ENCODE measurements at regions not wholly inside any gene's neighbourhood (a gene's known extent, or its start where the extent isn't known, plus 50 kb on each side); places are given as distances from the start of the nearest gene placed in this dataset.

DNA sequence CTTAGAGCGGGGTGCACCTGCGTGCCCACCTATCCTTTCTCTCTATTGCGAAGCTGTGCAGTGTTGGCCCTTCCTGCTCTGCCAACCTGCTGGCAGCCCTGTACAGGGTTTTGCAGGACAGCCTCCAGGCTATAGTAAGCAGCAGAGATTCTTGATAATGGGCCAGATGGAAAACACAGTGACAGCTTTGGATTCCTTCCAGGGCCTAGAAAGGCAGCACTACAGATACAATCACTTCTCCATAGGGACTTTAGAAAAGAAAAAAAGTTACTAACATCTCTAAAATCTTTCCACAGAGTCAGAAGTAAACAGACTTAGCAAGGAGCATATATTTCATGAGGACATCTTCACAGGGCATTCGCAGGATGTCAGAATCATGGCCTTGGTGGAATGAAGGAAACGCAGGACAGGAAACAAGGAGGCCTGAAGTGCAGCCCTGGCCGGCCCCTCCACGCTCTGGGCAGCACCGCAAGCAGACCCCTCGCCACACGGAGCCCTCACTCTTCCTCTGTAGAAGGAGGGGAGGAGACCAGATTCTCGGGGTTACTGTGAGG, 172.1 kb upstream of the GAS1 start:
- Histone ChIP-seq H3K36me3 (ENCODE audit: control insufficient read depth in 3 of 3, insufficient read depth in 2 of 3, low read depth in 1 of 3, low read length in 3 of 3) (no peaks in the 10 kb centered on the region), H3K27ac (ENCODE audit: low read depth in 1 of 3, low read length in 2 of 3) (no peak overlapping the region), H3K9me3 (ENCODE audit: control insufficient read depth in 2 of 2, insufficient read depth in 1 of 2, low read depth in 1 of 2, low read length in 1 of 2) (no peaks in the 10 kb centered on the region), H3K4me1 (ENCODE audit: control insufficient read depth in 3 of 3, insufficient read depth in 2 of 3, low read depth in 1 of 3, low read length in 2 of 3) (no peaks in the 10 kb centered on the region), H3K27me3 (ENCODE audit: control insufficient read depth in 3 of 3, insufficient read depth in 3 of 3, low read length in 3 of 3) (no peaks in the 10 kb centered on the region), H3K4me3 (ENCODE audit: low read depth in 1 of 3, low read length in 3 of 3) (no peak overlapping the region)
- FAIRE-seq (no peak), DNase-seq (peak in 1 of 2 donors; percentile 22)
- 61 to 83% (median 78%) methylated on average over 8 to 11 of the region's 11 CpGs for WGBS, 3 donors

DNA sequence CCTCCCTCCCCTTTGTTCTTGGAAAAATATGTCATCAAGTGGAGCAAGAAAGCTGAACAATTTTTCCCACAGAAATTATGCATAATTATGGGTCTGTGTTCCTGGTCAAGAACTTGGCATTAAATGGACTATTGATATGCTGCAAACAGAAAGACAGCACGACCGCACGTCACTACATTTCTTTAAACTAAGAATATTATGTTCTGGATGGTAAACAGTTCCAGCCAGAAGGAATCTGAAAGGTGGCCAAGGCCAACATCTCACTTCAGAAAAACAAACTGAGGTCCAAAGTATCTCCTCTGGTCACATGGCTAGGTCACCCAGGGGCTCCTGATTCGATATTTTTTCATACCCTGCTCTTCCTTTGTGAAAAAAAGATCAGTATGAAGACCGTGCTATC, 173.3 kb upstream of the GAS1 start:
- H3K27me3 ChIP-seq (ENCODE audit: control insufficient read depth in 3 of 3, insufficient read depth in 3 of 3, low read length in 3 of 3): no peaks in the 10 kb centered on the region
- H3K4me1 ChIP-seq (ENCODE audit: control insufficient read depth in 3 of 3, insufficient read depth in 2 of 3, low read depth in 1 of 3, low read length in 2 of 3): no peaks in the 10 kb centered on the region
- no peaks in the 10 kb centered on the region for H3K36me3 ChIP-seq (ENCODE audit: control insufficient read depth in 3 of 3, insufficient read depth in 2 of 3, low read depth in 1 of 3, low read length in 3 of 3)
- FAIRE-seq (no peak), DNase-seq (no peak)
- WGBS, 3 donors: 66 to 76% (median 67%) methylated on average over 5 of the region's 5 CpGs
- no peaks in the 10 kb centered on the region for H3K9me3 ChIP-seq (ENCODE audit: control insufficient read depth in 2 of 2, insufficient read depth in 1 of 2, low read depth in 1 of 2, low read length in 1 of 2)
- no peak overlapping the region for H3K27ac ChIP-seq (ENCODE audit: low read depth in 1 of 3, low read length in 2 of 3)
- no peak overlapping the region for H3K4me3 ChIP-seq (ENCODE audit: low read depth in 1 of 3, low read length in 3 of 3)

DNA sequence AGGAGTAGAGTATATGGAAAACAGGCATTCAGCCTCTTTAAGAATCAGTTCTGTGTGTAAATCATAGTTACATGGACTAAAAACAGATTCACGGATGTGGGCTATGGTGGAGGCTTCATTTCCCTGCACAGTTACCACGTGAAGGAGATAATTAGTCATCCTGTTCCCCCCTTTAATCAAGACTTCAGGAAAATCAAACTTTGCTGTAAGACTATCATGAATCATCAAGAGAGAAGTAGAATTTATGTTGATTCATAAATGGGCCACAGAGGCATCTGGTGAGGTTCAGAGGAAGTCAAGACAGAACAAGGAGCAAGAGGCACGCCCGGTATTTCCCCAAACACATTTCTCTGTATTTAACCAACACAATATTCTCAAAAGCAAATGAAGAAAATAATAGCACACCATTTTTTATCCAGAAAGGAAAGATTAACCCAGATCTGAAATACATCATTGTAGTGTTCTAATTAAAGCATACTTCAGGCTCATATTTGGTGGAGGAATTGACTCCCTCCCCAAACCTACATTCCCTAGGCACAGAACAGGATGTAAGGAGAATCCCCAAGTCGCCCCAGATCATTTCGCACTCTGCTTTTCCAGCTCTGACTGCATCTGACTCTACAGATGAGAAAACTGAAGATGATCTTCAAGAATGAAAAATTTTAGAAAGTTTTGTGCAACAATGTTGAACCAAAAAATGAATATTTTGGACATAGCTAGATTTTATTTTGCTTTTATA, 175.8 kb upstream of the GAS1 start:
- Histone ChIP-seq H3K36me3 (ENCODE audit: control insufficient read depth in 3 of 3, insufficient read depth in 2 of 3, low read depth in 1 of 3, low read length in 3 of 3) (no peaks in the 10 kb centered on the region), H3K27me3 (ENCODE audit: control insufficient read depth in 3 of 3, insufficient read depth in 3 of 3, low read length in 3 of 3) (no peaks in the 10 kb centered on the region), H3K27ac (ENCODE audit: low read depth in 1 of 3, low read length in 2 of 3) (no peak overlapping the region), H3K9me3 (ENCODE audit: control insufficient read depth in 2 of 2, insufficient read depth in 1 of 2, low read depth in 1 of 2, low read length in 1 of 2) (no peaks in the 10 kb centered on the region), H3K4me3 (ENCODE audit: low read depth in 1 of 3, low read length in 3 of 3) (no peak overlapping the region), H3K4me1 (ENCODE audit: control insufficient read depth in 3 of 3, insufficient read depth in 2 of 3, low read depth in 1 of 3, low read length in 2 of 3) (no peaks in the 10 kb centered on the region)
- FAIRE-seq (no peak), DNase-seq (no peak)
- 59 to 70% (median 59%) methylated on average over 6 of the region's 6 CpGs for WGBS, 3 donors

DNA sequence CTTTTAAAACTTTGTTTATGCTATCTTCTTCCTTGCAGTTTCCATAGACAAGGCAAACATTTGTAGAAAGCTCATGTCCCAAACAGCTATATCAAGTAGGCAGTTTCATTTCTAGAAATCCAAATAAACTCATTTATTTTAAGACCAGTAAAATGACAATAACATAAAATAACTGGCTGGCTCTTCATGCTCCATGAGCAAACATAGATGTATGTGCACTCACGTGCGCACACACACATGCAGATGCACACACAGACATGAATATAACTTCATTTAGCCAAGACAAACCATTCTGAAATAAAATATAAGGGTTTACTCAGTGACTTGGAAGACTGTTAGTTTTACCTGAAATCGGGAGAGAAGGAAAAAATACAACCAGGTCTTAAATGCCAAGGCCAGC, 176.5 kb upstream of the GAS1 start:
- Histone ChIP-seq H3K27ac (ENCODE audit: low read depth in 1 of 3, low read length in 2 of 3) (no peak overlapping the region), H3K27me3 (ENCODE audit: control insufficient read depth in 3 of 3, insufficient read depth in 3 of 3, low read length in 3 of 3) (no peaks in the 10 kb centered on the region), H3K4me3 (ENCODE audit: low read depth in 1 of 3, low read length in 3 of 3) (no peak overlapping the region), H3K4me1 (ENCODE audit: control insufficient read depth in 3 of 3, insufficient read depth in 2 of 3, low read depth in 1 of 3, low read length in 2 of 3) (no peaks in the 10 kb centered on the region), H3K36me3 (ENCODE audit: control insufficient read depth in 3 of 3, insufficient read depth in 2 of 3, low read depth in 1 of 3, low read length in 3 of 3) (no peaks in the 10 kb centered on the region), H3K9me3 (ENCODE audit: control insufficient read depth in 2 of 2, insufficient read depth in 1 of 2, low read depth in 1 of 2, low read length in 1 of 2) (no peaks in the 10 kb centered on the region)
- FAIRE-seq (no peak), DNase-seq (no peak)
- WGBS, 3 donors: 76 to 78% (median 78%) methylated on average over 3 of the region's 3 CpGs

DNA sequence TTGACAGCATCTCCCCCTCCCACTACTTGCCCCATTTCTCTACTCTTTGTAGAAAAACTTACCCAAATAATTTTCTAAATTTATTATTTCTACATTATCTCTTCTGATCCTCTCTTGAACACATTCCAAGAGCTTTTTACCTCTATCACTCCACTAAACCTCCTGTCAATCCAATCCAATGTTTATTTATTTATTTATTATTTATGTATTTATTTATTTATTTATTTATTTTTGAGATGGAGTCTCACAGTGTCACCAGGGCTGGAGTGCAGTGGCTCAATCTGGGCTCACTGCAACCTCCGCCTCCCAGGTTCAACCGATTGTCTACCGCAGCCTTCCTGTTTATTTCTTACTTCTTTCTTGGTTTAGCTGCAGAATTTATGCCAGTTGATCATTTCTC, 178.5 kb upstream of the GAS1 start:
- DNase-seq (no peak), FAIRE-seq (no peak)
- Histone ChIP-seq H3K4me1 (ENCODE audit: control insufficient read depth in 3 of 3, insufficient read depth in 2 of 3, low read depth in 1 of 3, low read length in 2 of 3) (no peaks in the 10 kb centered on the region), H3K27me3 (ENCODE audit: control insufficient read depth in 3 of 3, insufficient read depth in 3 of 3, low read length in 3 of 3) (peaks cover 0 to 2% (median 0%) of the 10 kb centered on the region in 3 donors), H3K9me3 (ENCODE audit: control insufficient read depth in 2 of 2, insufficient read depth in 1 of 2, low read depth in 1 of 2, low read length in 1 of 2) (no peaks in the 10 kb centered on the region), H3K36me3 (ENCODE audit: control insufficient read depth in 3 of 3, insufficient read depth in 2 of 3, low read depth in 1 of 3, low read length in 3 of 3) (no peaks in the 10 kb centered on the region), H3K27ac (ENCODE audit: low read depth in 1 of 3, low read length in 2 of 3) (no peak overlapping the region), H3K4me3 (ENCODE audit: low read depth in 1 of 3, low read length in 3 of 3) (no peak overlapping the region)
- WGBS, 3 donors: 91 to 96% (median 92%) methylated on average over 3 of the region's 3 CpGs

DNA sequence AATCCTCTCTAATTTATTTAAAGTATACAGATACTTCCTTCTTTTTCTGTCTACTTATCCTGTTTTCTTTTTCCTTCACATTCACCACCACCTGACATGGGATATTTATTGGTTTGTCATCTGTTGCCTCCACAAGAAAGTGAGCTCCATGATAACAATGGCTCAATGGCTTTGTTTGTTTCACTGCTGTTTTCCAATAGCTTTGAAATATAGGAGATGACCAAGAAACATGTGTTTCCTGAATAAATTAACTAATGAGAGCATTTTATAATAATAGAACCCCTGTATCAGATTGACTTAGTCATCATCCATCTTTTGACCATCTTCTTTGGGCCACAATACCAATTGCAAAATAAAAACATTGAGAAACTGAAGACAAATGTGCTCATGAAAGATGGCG, 180.2 kb upstream of the GAS1 start:
- H3K4me1 ChIP-seq (ENCODE audit: control insufficient read depth in 3 of 3, insufficient read depth in 2 of 3, low read depth in 1 of 3, low read length in 2 of 3): no peaks in the 10 kb centered on the region
- no peaks in the 10 kb centered on the region for H3K36me3 ChIP-seq (ENCODE audit: control insufficient read depth in 3 of 3, insufficient read depth in 2 of 3, low read depth in 1 of 3, low read length in 3 of 3)
- 83 to 91% (median 85%) methylated on average over 1 of the region's 1 CpG for WGBS, 3 donors
- DNase-seq (no peak), FAIRE-seq (no peak)
- no peaks in the 10 kb centered on the region for H3K9me3 ChIP-seq (ENCODE audit: control insufficient read depth in 2 of 2, insufficient read depth in 1 of 2, low read depth in 1 of 2, low read length in 1 of 2)
- no peak overlapping the region for H3K27ac ChIP-seq (ENCODE audit: low read depth in 1 of 3, low read length in 2 of 3)
- no peak overlapping the region for H3K4me3 ChIP-seq (ENCODE audit: low read depth in 1 of 3, low read length in 3 of 3)
- H3K27me3 ChIP-seq (ENCODE audit: control insufficient read depth in 3 of 3, insufficient read depth in 3 of 3, low read length in 3 of 3): peaks cover 0 to 2% (median 0%) of the 10 kb centered on the region in 3 donors

DNA sequence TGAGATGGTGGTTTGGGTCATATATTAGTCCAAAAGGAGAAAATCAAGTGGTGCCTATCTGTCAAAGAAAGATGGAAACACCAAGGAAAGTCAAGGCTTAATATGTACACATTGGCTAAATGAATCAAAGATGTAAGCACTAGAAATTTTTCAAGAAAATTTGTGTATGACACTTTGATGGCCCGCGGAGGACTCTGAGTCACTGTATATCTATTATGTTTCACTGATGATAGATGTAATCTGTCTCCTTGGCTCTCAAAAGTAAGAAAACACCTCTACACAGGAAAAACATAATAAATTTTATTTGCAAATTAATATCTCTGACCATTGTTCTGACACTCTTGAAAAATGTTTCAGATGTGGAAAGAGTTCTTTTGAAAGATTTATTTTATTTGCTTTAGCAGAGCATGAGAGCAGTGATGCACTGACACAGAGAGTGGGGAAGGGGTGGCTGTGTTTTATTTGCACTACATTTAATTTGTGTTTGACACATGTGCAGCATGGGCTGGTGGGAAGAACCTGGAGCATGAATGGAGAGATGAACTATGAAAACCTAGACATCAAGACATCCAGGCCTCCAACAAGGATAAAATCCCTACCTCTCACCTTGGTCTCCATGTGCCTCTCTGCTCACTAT, 180.8 kb upstream of the GAS1 start:
- no peak overlapping the region for H3K4me3 ChIP-seq (ENCODE audit: low read depth in 1 of 3, low read length in 3 of 3)
- DNase-seq (no peak), FAIRE-seq (no peak)
- no peak overlapping the region for H3K27ac ChIP-seq (ENCODE audit: low read depth in 1 of 3, low read length in 2 of 3)
- H3K27me3 ChIP-seq (ENCODE audit: control insufficient read depth in 3 of 3, insufficient read depth in 3 of 3, low read length in 3 of 3): peaks cover 0 to 2% (median 0%) of the 10 kb centered on the region in 3 donors
- H3K9me3 ChIP-seq (ENCODE audit: control insufficient read depth in 2 of 2, insufficient read depth in 1 of 2, low read depth in 1 of 2, low read length in 1 of 2): no peaks in the 10 kb centered on the region
- 87 to 99% (median 99%) methylated on average over 2 of the region's 2 CpGs for WGBS, 3 donors
- H3K4me1 ChIP-seq (ENCODE audit: control insufficient read depth in 3 of 3, insufficient read depth in 2 of 3, low read depth in 1 of 3, low read length in 2 of 3): no peaks in the 10 kb centered on the region
- H3K36me3 ChIP-seq (ENCODE audit: control insufficient read depth in 3 of 3, insufficient read depth in 2 of 3, low read depth in 1 of 3, low read length in 3 of 3): no peaks in the 10 kb centered on the region

DNA sequence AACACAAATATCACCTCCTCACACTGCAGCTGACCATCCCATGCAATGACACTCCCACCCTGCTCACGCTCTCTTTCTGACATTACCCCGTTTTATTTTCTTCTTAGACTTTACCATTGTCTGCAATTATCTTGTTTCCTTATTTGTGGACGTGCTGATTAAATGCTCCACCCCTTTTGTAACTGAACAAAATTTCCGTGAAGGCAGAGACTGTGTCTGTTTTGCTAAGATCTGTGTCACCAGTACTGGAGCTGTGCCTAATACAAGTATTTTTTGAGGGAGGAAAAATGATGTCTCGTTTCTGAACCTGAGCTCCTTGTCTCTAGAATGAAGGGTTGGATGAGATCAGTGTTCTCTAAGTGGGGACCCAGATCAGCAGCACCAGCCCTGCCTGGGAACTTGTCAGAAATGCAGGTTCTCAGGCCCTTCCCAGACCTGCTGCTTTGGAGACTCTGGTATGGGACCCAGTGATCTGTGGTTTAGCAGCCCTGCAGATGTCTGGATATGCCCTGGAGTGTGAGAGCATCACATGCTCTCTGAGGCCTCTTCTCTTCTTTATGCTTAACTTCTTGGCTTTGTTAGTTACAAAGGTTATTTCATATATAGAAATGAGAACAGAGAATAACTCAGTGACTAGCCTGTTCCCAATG, 181.7 kb upstream of the GAS1 start:
- no peak for DNase-seq
- no peak for FAIRE-seq
- Histone ChIP-seq H3K27ac (ENCODE audit: low read depth in 1 of 3, low read length in 2 of 3) (no peak overlapping the region), H3K9me3 (ENCODE audit: control insufficient read depth in 2 of 2, insufficient read depth in 1 of 2, low read depth in 1 of 2, low read length in 1 of 2) (no peaks in the 10 kb centered on the region), H3K36me3 (ENCODE audit: control insufficient read depth in 3 of 3, insufficient read depth in 2 of 3, low read depth in 1 of 3, low read length in 3 of 3) (no peaks in the 10 kb centered on the region), H3K4me3 (ENCODE audit: low read depth in 1 of 3, low read length in 3 of 3) (no peak overlapping the region), H3K4me1 (ENCODE audit: control insufficient read depth in 3 of 3, insufficient read depth in 2 of 3, low read depth in 1 of 3, low read length in 2 of 3) (no peaks in the 10 kb centered on the region), H3K27me3 (ENCODE audit: control insufficient read depth in 3 of 3, insufficient read depth in 3 of 3, low read length in 3 of 3) (peaks cover 0 to 2% (median 0%) of the 10 kb centered on the region in 3 donors)
- 29 to 59% (median 43%) methylated on average over 5 of the region's 5 CpGs for WGBS, 3 donors

Measured in small intestine (tissue), 7 donors.